RWPE2 (cell line): ENCODE measurements at regions not wholly inside any gene's neighbourhood (a gene's known extent, or its start where the extent isn't known, plus 50 kb on each side); places are given as distances from the start of the nearest gene placed in this dataset.

Source experiments
- ATAC-seq: fragments of 200-7000 bp; cut with Tn5 transposase; 3 replicates; pipeline ENCODE4 v1.9.1; 2021; ENCODE audit warnings: low read depth
- DNase-seq: peaks from one replicate; pipeline ENCODE4 v3.0.0-alpha.2; 2020; ENCODE audit warnings: low spot score
- H3K27ac ChIP-seq: fragments of 450-650 bp; 2 replicates; pipeline ENCODE4 v1.5.1; 2017; ENCODE audit warnings: mild to moderate bottlenecking; ENCODE audit not compliant: poor library complexity, severe bottlenecking
- H3K27me3 ChIP-seq: fragments of 250-450 bp; sonication (Bioruptor Pico); 2 replicates; pipeline ENCODE4 v1.5.1; 2021; ENCODE audit warnings: mild to moderate bottlenecking, moderate library complexity; ENCODE audit not compliant: insufficient read depth, poor library complexity, severe bottlenecking
- H3K36me3 ChIP-seq: fragments of 250-450 bp; sonication (Bioruptor Pico); 2 replicates; pipeline ENCODE4 v1.5.1; 2020; ENCODE audit warnings: low read depth, mild to moderate bottlenecking, moderate library complexity
- H3K4me1 ChIP-seq: fragments of 250-450 bp; sonication (Bioruptor Pico); 2 replicates; pipeline ENCODE4 v1.5.1; 2021; ENCODE audit warnings: mild to moderate bottlenecking, moderate library complexity; ENCODE audit not compliant: insufficient read depth, poor library complexity, severe bottlenecking
- H3K4me3 ChIP-seq: fragments of 250-450 bp; sonication (Bioruptor Pico); 2 replicates; pipeline ENCODE4 v1.5.1; 2021; ENCODE audit warnings: mild to moderate bottlenecking, moderate library complexity; ENCODE audit not compliant: severe bottlenecking
- H3K9me3 ChIP-seq: fragments of 250-450 bp; sonication (Bioruptor Pico); 2 replicates; pipeline ENCODE4 v1.5.1; 2021; ENCODE audit warnings: mild to moderate bottlenecking, moderate library complexity; ENCODE audit not compliant: severe bottlenecking
- CTCF ChIP-seq: fragments of 450-650 bp; IDR thresholded peaks from one replicate; pipeline ENCODE4 v1.5.1; 2017; ENCODE audit warnings: mild to moderate bottlenecking, moderate library complexity; ENCODE audit not compliant: poor library complexity, severe bottlenecking

DNA sequence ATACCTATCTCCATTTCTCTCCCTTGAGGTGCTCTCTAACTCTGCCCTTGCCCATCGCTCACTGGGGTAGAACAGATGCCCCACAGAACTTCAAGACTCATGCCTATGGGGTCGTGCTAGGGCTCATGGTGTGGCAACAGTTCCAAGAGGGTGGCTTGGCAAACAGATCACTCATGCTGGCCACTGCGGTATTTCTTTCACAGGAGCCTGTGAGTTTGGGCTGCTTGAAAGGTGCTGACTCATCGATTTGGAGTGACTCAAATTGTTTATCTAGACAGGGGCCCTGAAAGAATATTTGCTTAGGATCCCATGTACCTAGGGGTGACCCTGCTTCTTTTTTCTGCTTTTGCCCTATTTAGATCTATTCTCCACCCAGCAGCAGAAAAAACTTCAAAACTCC lies 69.9 kb downstream of the IRX5 start:
- Histone ChIP-seq H3K36me3 (no peaks in the 10 kb centered on the region), H3K4me1 (peaks cover 4% of the 10 kb centered on the region), H3K27me3 (peaks cover 13% of the 10 kb centered on the region), H3K27ac (no peak overlapping the region), H3K4me3 (no peak overlapping the region), H3K9me3 (no peaks in the 10 kb centered on the region)
- no peak for TF ChIP-seq CTCF
- ATAC-seq: peak; percentile 35; the same call in 2 of the 3 replicates
- no peak for DNase-seq

GRCh38 chr16:55001931-55002330 lies 71.3 kb downstream of the IRX5 start:
- H3K4me3 ChIP-seq: no peak overlapping the region
- ATAC-seq: no peak
- no peaks in the 10 kb centered on the region for H3K36me3 ChIP-seq
- no peak for TF ChIP-seq CTCF
- H3K4me1 ChIP-seq: peaks cover 4% of the 10 kb centered on the region
- H3K27ac ChIP-seq: no peak overlapping the region
- H3K9me3 ChIP-seq: no peaks in the 10 kb centered on the region
- DNase-seq: no peak
- peaks cover 13% of the 10 kb centered on the region for H3K27me3 ChIP-seq

- Histone ChIP-seq H3K27me3 (peaks cover 13% of the 10 kb centered on the region), H3K4me3 (no peak overlapping the region), H3K27ac (no peak overlapping the region), H3K9me3 (no peaks in the 10 kb centered on the region), H3K36me3 (no peaks in the 10 kb centered on the region), H3K4me1 (peaks cover 4% of the 10 kb centered on the region)
- TF ChIP-seq CTCF: no peak
- DNase-seq: no peak
- ATAC-seq: no peak
Observed at GRCh38 chr16:55002419-55002818, 71.8 kb downstream of the IRX5 start.

DNA sequence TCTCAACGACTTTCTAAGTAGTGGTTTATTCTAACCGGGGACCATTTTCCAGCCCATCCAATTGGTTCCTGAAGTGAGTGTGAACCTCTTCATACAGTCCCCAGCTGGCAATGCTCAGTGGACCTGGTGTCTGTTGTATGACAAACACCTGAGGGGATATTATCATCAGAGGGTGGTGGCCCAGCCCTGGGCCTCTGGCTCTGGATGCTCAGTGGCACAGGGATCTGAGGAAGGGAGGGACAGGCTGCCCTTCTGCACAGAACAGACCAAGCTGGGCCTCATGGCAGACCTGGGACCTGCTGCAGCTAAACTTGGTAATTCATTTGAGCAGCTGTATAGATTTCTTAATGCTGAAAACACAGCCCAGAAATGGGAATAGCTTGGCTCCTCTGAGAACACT lies 72.6 kb downstream of the IRX5 start:
- DNase-seq (no peak), ATAC-seq (no peak)
- Histone ChIP-seq H3K4me3 (no peak overlapping the region), H3K9me3 (no peaks in the 10 kb centered on the region), H3K27me3 (peaks cover 9% of the 10 kb centered on the region), H3K27ac (no peak overlapping the region), H3K36me3 (no peaks in the 10 kb centered on the region), H3K4me1 (peaks cover 4% of the 10 kb centered on the region)
- TF ChIP-seq CTCF: no peak

DNA sequence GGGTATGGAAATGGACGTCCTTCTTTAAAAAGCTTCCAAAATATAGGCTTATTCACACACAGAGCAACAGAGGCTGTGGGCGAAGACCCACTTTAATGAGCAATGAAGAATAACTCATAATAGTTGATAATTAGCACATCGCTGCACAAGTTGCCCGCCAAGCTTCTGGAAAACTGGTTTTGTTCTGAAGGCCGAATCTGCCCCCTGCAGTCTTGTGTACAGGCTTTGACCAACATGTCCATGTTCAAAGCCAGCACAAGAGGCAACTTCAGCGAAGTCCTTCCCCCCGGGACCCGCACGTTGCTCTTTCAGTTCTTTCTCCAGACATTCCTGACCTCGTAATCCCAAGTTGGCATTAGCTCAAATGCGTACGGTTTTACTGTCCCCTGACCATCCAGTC lies 73.3 kb downstream of the IRX5 start:
- no peak for TF ChIP-seq CTCF
- Histone ChIP-seq H3K36me3 (no peaks in the 10 kb centered on the region), H3K4me3 (no peak overlapping the region), H3K4me1 (peaks cover 4% of the 10 kb centered on the region), H3K9me3 (no peaks in the 10 kb centered on the region), H3K27ac (no peak overlapping the region), H3K27me3 (peaks cover 5% of the 10 kb centered on the region)
- no peak for ATAC-seq
- DNase-seq: no peak
